Stimulated activated CD4-positive, alpha-beta T cell treated with anti-CD3 and anti-CD28 coated beads, Interleukin-1b, Interleukin-23, amount 100 ng/mL, for 24 hours (primary cell): ENCODE measurements at regions not wholly inside any gene's neighbourhood (a gene's known extent, or its start where the extent isn't known, plus 50 kb on each side); places are given as distances from the start of the nearest gene placed in this dataset.
"Not testable (repeated sequence)": the region's sequence is repeated elsewhere in the genome, so short reads cannot be mapped to it uniquely, and the experiment has no call there.

Experiments used
- DNase-seq, 4 experiments: peaks; one replicate each; pipeline ENCODE4 v3.0.0-alpha.2; 2020; ENCODE audit warnings: low read depth in 4 of 4, low spot score in 1 of 4

GRCh38 chr12:72839696-72840095 is 567.5 kb downstream of the TRHDE start:
- no peak for DNase-seq

GRCh38 chr12:72863671-72864070 is 591.5 kb downstream of the TRHDE start:
- DNase-seq, result no peak

- no peak for DNase-seq
Observed at GRCh38 chr12:72865921-72866320, 593.8 kb downstream of the TRHDE start.

- no peak for DNase-seq
Observed at GRCh38 chr12:72869024-72869423, 596.9 kb downstream of the TRHDE start.

GRCh38 chr12:72872238-72872887 is 600.2 kb downstream of the TRHDE start:
- no peak for DNase-seq

GRCh38 chr12:72872996-72873395 is 600.8 kb downstream of the TRHDE start:
- DNase-seq, result no peak

GRCh38 chr12:72876092-72876491 is 603.9 kb downstream of the TRHDE start:
- DNase-seq, result no peak

GRCh38 chr12:72888693-72889092 is 616.5 kb downstream of the TRHDE start:
- DNase-seq, result no peak

- DNase-seq, result no peak
Observed at GRCh38 chr12:72889791-72890190, 617.6 kb downstream of the TRHDE start.

- no peak for DNase-seq
Observed at GRCh38 chr12:72901685-72902084, 629.5 kb downstream of the TRHDE start.

GRCh38 chr12:72925716-72926115 is 653.5 kb downstream of the TRHDE start:
- no peak for DNase-seq

GRCh38 chr12:72931838-72932237 is 659.7 kb downstream of the TRHDE start:
- DNase-seq, result not testable (repeated sequence)

- no peak for DNase-seq
Observed at GRCh38 chr12:72937486-72937885, 665.3 kb downstream of the TRHDE start.

GRCh38 chr12:72957454-72957853 is 685.3 kb downstream of the TRHDE start:
- DNase-seq, result no peak

- DNase-seq, result no peak
Observed at GRCh38 chr12:72966684-72967083, 694.5 kb downstream of the TRHDE start.

- no peak for DNase-seq
Observed at GRCh38 chr12:72974954-72975555, 702.9 kb downstream of the TRHDE start.

- no peak for DNase-seq
Observed at GRCh38 chr12:72978999-72979398, 706.8 kb downstream of the TRHDE start.

- no peak for DNase-seq
Observed at GRCh38 chr12:72982356-72982755, 710.2 kb downstream of the TRHDE start.

GRCh38 chr12:72986963-72987362 is 714.8 kb downstream of the TRHDE start:
- DNase-seq, result no peak

GRCh38 chr12:72989458-72989947 is 717.3 kb downstream of the TRHDE start:
- no peak for DNase-seq

GRCh38 chr12:72995029-72995428 is 722.9 kb downstream of the TRHDE start:
- not testable (repeated sequence) for DNase-seq

GRCh38 chr12:72995616-72996015 is 723.4 kb downstream of the TRHDE start:
- no peak for DNase-seq

GRCh38 chr12:73001806-73002205 is 729.6 kb downstream of the TRHDE start:
- DNase-seq, result not testable (repeated sequence)
